B cell (primary cell): ENCODE measurements at regions not wholly inside any gene's neighbourhood (a gene's known extent, or its start where the extent isn't known, plus 50 kb on each side); places are given as distances from the start of the nearest gene placed in this dataset.

Source experiments
- ATAC-seq: fragments of 200-7000 bp; cut with Tn5 transposase; one replicate; pipeline ENCODE4 v1.10.0; 2021; ENCODE audit warnings: low read depth, mild to moderate bottlenecking, moderate number of reproducible peaks, moderate library complexity
- CTCF ChIA-PET: fragments of 350-600 bp; sonication (Branson Sonifier 250); formaldehyde crosslinking; loops from one replicate; lab custom pipeline; 2021; ENCODE audit warnings: antibody characterized with exemption, inconsistent platforms; lab: Charles Lee
- POLR2A ChIA-PET: fragments of 350-600 bp; sonication (Branson Sonifier 250); formaldehyde crosslinking; loops from one replicate; lab custom pipeline; 2021; ENCODE audit warnings: antibody characterized with exemption; lab: Charles Lee
- DNase-seq: peaks from one replicate; pipeline ENCODE4 v3.0.0; 2013
- H2AFZ ChIP-seq: 2 replicates; pipeline ENCODE4 v1.6.1; 2012; ENCODE audit warnings: mild to moderate bottlenecking, low read depth, low read length; ENCODE audit not compliant: insufficient read depth, poor library complexity, severe bottlenecking
- H3K27ac ChIP-seq, 2 donors: 1 replicate in 1 of 2; 2 replicates in 1 of 2; pipeline ENCODE4 v1.5.1; 2012 to 2013; ENCODE audit warnings: low read length in 2 of 2, mild to moderate bottlenecking in 2 of 2, moderate library complexity in 1 of 2
- H3K27me3 ChIP-seq, 4 experiments: fragments of 200-600 bp in 1 of 4; sonication (generic) in 1 of 4; replicated peaks in 1 of 4; 1 replicate in 2 of 4; 2 replicates in 2 of 4; pipeline versions ENCODE4 v1.6.1 to v1.7.0; 2013 to 2016; ENCODE audit warnings: low read length in 3 of 4, mild to moderate bottlenecking in 2 of 4, mixed read lengths in 1 of 4, moderate library complexity in 1 of 4; ENCODE audit not compliant: insufficient read depth in 4 of 4, control insufficient read depth in 3 of 4; ENCODE audit errors: control extremely low read depth in 1 of 4
- H3K36me3 ChIP-seq, 2 experiments: replicated peaks in 1 of 2; 1 replicate in 1 of 2; 2 replicates in 1 of 2; pipeline versions ENCODE4 v1.6.1 to v1.7.1; 2013; ENCODE audit warnings: low read length in 1 of 2; ENCODE audit not compliant: insufficient read depth in 2 of 2, control insufficient read depth in 1 of 2; ENCODE audit errors: control extremely low read depth in 1 of 2, extremely low read depth in 1 of 2
- H3K4me1 ChIP-seq, 2 donors: fragments of 200-600 bp in 1 of 2; sonication (generic) in 1 of 2; 1 replicate in 1 of 2; 2 replicates in 1 of 2; pipeline versions ENCODE4 v1.5.1 to v1.6.1; 2013 to 2017; ENCODE audit warnings: low read length in 2 of 2; ENCODE audit not compliant: control insufficient read depth in 2 of 2, insufficient read depth in 2 of 2
- H3K4me2 ChIP-seq: replicated peaks from 2 replicates; pipeline ENCODE3; 2012; ENCODE audit warnings: mild to moderate bottlenecking, low read depth, low read length; ENCODE audit not compliant: poor library complexity, severe bottlenecking
- H3K4me3 ChIP-seq, 5 experiments: fragments of 200-600 bp in 1 of 5; sonication (generic) in 1 of 5; 1 replicate in 3 of 5; 2 replicates in 2 of 5; pipeline versions ENCODE4 v1.5.1 to v1.7.0; 2011 to 2016; ENCODE audit warnings: low read length in 4 of 5, mild to moderate bottlenecking in 4 of 5, low read depth in 2 of 5, control low read depth in 1 of 5, moderate library complexity in 1 of 5; ENCODE audit not compliant: insufficient read depth in 1 of 5; ENCODE audit errors: control extremely low read depth in 1 of 5, extremely low read depth in 1 of 5
- H3K79me2 ChIP-seq: fragments of 200-600 bp; sonication (generic); one replicate; pipeline ENCODE4 v1.6.0; 2016; ENCODE audit warnings: low read length; ENCODE audit not compliant: control insufficient read depth, insufficient read depth
- H3K9ac ChIP-seq: fragments of 200-600 bp; sonication (generic); 2 replicates; pipeline ENCODE4 v1.6.1; 2017; ENCODE audit warnings: mild to moderate bottlenecking, low read length, moderate library complexity
- H3K9me3 ChIP-seq, 3 donors: one replicate each; pipeline versions ENCODE4 v1.6.1 to v1.7.1; 2013; ENCODE audit warnings: low read length in 2 of 3; ENCODE audit not compliant: control insufficient read depth in 2 of 3, insufficient read depth in 1 of 3; ENCODE audit errors: control extremely low read depth in 1 of 3
- H4K20me1 ChIP-seq: 2 replicates; pipeline ENCODE4 v1.6.0; 2012; ENCODE audit warnings: mild to moderate bottlenecking, low read length; ENCODE audit not compliant: insufficient read depth, control insufficient read depth, poor library complexity, severe bottlenecking
- H3K27ac Mint-ChIP-seq: one replicate; pipeline ENCODE4 v1.8.0; 2021; ENCODE audit warnings: mixed read lengths
- H3K27me3 Mint-ChIP-seq: one replicate; pipeline ENCODE4 v1.8.0; 2021; ENCODE audit warnings: mixed read lengths
- H3K4me1 Mint-ChIP-seq: one replicate; pipeline ENCODE4 v1.8.0; 2021; ENCODE audit warnings: mixed read lengths
- H3K4me3 Mint-ChIP-seq: one replicate; pipeline ENCODE4 v1.8.0; 2021; ENCODE audit warnings: mixed read lengths
- H3K9me3 Mint-ChIP-seq: one replicate; pipeline ENCODE4 v1.8.0; 2022; ENCODE audit warnings: mixed read lengths; ENCODE audit not compliant: insufficient read depth
- CTCF ChIP-seq: fragments of 200-600 bp; IDR thresholded peaks from one replicate; pipeline ENCODE4 v1.8.0; 2022; ENCODE audit warnings: antibody characterized with exemption, mild to moderate bottlenecking
- EZH2 ChIP-seq: IDR thresholded peaks from 2 replicates; pipeline ENCODE4 v1.6.1; 2012; ENCODE audit warnings: borderline replicate concordance, low read depth, mild to moderate bottlenecking, moderate library complexity, low read length; ENCODE audit not compliant: insufficient read depth, poor library complexity, severe bottlenecking
- WGBS: methylation state at CpG from one replicate; pipeline ENCODE4 v1.1.5; 2013; ENCODE audit warnings: missing lambda C conversion rate; ENCODE audit not compliant: insufficient coverage; 5-methylcytosine and 5-hydroxymethylcytosine counted together
- intact Hi-C: fragments of 100-400 bp; cut with micrococcal nuclease; formaldehyde crosslinking; loops from one replicate; pipeline ENCODE4 v1.10.0; 2022

GRCh38 chr10:28783087-28783486 lies 105.8 kb downstream of the BAMBI start:
- DNase-seq = no peak
- WGBS = 82% methylated on average over 5 of the region's 5 CpGs
- intact Hi-C loops = no loop called here
- Histone ChIP-seq H3K9ac (no peak overlapping the region), H3K4me3 (no peak overlapping the region), H3K79me2 (no peaks in the 10 kb centered on the region), H3K27me3 (no peaks in the 10 kb centered on the region), H3K9me3 (no peaks in the 10 kb centered on the region), H2AFZ (no peak overlapping the region), H3K36me3 (no peaks in the 10 kb centered on the region), H4K20me1 (no peaks in the 10 kb centered on the region), H3K4me2 (no peak overlapping the region), H3K4me1 (no peaks in the 10 kb centered on the region), H3K27ac (no peak overlapping the region)
- ATAC-seq = no peak
- Mint-ChIP-seq H3K27me3 (no peaks in the 10 kb centered on the region), H3K4me3 (no peak overlapping the region), H3K9me3 (no peaks in the 10 kb centered on the region), H3K4me1 (no peaks in the 10 kb centered on the region), H3K27ac (no peak overlapping the region)
- TF ChIP-seq CTCF = no peak
- no peak for TF ChIP-seq EZH2
- POLR2A ChIA-PET = no interaction called here
- CTCF ChIA-PET = no interaction called here

- H3K4me1 ChIP-seq = no peaks in the 10 kb centered on the region
- H3K79me2 ChIP-seq = no peaks in the 10 kb centered on the region
- H3K4me3 Mint-ChIP-seq = no peak overlapping the region
- ATAC-seq (no peak), DNase-seq (no peak)
- peaks cover 4% of the 10 kb centered on the region for H3K4me1 Mint-ChIP-seq
- no peaks in the 10 kb centered on the region for H3K9me3 Mint-ChIP-seq
- POLR2A ChIA-PET = no interaction called here
- TF ChIP-seq EZH2 (no peak), CTCF (no peak)
- H3K4me2 ChIP-seq = no peak overlapping the region
- H2AFZ ChIP-seq = no peak overlapping the region
- no peak overlapping the region for H3K27ac Mint-ChIP-seq
- H3K27me3 ChIP-seq = no peaks in the 10 kb centered on the region
- no peaks in the 10 kb centered on the region for H3K9me3 ChIP-seq
- no peaks in the 10 kb centered on the region for H3K27me3 Mint-ChIP-seq
- intact Hi-C loops = no loop called here
- no peaks in the 10 kb centered on the region for H4K20me1 ChIP-seq
- no peaks in the 10 kb centered on the region for H3K36me3 ChIP-seq
- no peak overlapping the region for H3K27ac ChIP-seq
- H3K4me3 ChIP-seq = no peak overlapping the region
- CTCF ChIA-PET = no interaction called here
- H3K9ac ChIP-seq = no peak overlapping the region
- WGBS = 100% methylated on average over 2 of the region's 5 CpGs
Observed at GRCh38 chr10:28785018-28785417, 107.7 kb downstream of the BAMBI start.
